Cardiac fibroblast (primary cell): ENCODE measurements at regions not wholly inside any gene's neighbourhood (a gene's known extent, or its start where the extent isn't known, plus 50 kb on each side); places are given as distances from the start of the nearest gene placed in this dataset.

Experiments used
- DNase-seq, 2 donors: peaks; one replicate each; pipeline versions ENCODE4 v3.0.0 to v3.0.0-alpha.2; 2010; ENCODE audit warnings: low read depth in 2 of 2
- H3K4me3 ChIP-seq, 2 donors: replicated peaks in 1 of 2; 1 replicate in 1 of 2; 2 replicates in 1 of 2; pipeline ENCODE4 v1.5.1; 2011; ENCODE audit warnings: low read depth in 2 of 2, low read length in 2 of 2, mild to moderate bottlenecking in 2 of 2, moderate library complexity in 1 of 2
- TF ChIP-seq, protein P1 (sequence below): IDR thresholded peaks from one replicate; pipeline ENCODE4 v1.5.1; 2011; ENCODE audit warnings: low read depth, mild to moderate bottlenecking, low read length, inconsistent platforms

DNA sequence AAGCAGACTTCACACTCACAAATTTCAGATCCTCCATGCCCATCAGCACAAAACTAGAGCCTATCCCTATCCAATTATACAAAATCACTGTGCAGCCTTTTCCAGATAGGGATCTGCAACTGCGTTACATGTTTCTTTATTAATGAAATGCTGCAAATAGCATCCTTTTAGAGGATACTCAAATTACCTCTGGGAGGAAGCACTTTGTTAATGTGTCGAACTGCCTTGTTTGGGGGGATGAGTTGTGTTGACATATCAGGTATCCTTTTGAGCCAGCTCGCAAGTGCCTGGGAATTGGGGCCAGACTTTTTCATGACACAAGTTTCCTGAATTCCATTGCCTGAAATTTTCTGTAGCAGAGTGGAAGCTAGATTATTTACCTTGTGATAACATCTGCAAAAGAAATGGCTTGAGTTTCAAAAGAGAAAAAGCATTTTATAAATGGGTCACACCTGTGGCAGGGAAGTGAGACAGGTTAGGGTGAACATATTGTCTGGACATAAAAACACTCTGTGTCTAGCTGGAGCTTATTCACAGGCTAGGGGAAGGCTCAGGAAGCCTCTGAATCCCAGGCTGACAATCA is 299.1 kb upstream of the MTNR1B start:
- no peak for DNase-seq
- H3K4me3 ChIP-seq, result no peak overlapping the region
- TF ChIP-seq, protein P1, sequence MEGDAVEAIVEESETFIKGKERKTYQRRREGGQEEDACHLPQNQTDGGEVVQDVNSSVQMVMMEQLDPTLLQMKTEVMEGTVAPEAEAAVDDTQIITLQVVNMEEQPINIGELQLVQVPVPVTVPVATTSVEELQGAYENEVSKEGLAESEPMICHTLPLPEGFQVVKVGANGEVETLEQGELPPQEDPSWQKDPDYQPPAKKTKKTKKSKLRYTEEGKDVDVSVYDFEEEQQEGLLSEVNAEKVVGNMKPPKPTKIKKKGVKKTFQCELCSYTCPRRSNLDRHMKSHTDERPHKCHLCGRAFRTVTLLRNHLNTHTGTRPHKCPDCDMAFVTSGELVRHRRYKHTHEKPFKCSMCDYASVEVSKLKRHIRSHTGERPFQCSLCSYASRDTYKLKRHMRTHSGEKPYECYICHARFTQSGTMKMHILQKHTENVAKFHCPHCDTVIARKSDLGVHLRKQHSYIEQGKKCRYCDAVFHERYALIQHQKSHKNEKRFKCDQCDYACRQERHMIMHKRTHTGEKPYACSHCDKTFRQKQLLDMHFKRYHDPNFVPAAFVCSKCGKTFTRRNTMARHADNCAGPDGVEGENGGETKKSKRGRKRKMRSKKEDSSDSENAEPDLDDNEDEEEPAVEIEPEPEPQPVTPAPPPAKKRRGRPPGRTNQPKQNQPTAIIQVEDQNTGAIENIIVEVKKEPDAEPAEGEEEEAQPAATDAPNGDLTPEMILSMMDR, result no peak

DNA sequence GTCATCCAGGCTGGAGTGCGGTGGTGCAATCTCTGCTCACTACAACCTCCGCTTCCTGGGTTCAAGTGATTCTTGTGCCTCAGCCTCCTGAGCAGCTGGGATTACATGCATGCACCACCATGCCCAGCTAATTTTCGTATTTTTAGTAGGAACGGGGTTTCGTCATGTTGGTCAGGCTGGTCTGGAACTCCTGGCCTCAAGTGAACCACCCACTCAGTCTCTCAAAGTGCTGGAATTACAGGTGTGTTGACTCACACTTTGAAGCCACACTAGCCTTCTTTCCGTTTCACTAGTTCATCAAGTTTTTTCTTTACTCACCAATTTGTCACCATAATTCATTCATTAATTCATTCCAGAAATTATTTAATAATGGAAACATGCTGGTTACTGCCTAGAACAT is 298.4 kb upstream of the MTNR1B start:
- TF ChIP-seq, protein P1, result no peak
- no peak overlapping the region for H3K4me3 ChIP-seq
- no peak for DNase-seq

DNA sequence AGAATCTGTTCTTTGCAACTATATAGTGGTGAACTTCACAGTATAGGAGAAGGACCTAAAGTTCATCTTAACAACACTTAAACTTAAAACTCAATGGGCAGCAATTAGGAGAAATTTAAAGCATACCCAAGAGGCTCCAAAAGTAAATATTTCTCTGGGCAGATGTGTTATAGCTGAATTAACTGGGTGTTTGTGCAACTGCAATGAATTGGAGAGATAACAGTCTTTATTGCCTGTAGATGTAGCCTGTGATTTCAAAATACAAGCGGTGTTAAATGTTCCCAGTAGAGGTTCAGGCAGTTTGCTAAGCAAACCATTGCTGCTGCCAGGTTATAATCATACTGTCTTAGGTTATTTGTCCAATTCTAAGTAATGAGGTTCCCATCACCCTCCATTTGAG is 294.1 kb upstream of the MTNR1B start:
- no peak for DNase-seq
- TF ChIP-seq, protein P1, result no peak
- no peak overlapping the region for H3K4me3 ChIP-seq

DNA sequence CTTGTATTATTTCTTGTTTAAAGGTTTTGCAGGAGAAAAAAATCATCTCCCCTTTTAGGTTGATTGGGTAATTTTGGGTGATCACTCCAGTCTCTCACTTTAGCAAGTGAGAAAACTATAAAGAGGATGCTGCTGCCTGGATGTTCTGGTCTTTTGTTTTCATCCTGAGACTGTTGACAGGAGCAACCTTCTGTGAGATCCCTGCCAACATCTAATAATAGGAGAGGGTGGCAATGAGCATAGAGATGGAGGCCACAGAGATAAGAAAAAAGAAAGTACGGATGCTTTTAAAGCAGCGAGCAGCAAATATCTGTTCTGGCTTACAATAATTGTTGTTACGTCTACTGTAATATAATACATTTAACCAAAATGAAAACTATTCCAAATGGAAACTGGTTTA is 293.6 kb upstream of the MTNR1B start:
- TF ChIP-seq, protein P1, result no peak
- H3K4me3 ChIP-seq, result no peak overlapping the region
- no peak for DNase-seq

DNA sequence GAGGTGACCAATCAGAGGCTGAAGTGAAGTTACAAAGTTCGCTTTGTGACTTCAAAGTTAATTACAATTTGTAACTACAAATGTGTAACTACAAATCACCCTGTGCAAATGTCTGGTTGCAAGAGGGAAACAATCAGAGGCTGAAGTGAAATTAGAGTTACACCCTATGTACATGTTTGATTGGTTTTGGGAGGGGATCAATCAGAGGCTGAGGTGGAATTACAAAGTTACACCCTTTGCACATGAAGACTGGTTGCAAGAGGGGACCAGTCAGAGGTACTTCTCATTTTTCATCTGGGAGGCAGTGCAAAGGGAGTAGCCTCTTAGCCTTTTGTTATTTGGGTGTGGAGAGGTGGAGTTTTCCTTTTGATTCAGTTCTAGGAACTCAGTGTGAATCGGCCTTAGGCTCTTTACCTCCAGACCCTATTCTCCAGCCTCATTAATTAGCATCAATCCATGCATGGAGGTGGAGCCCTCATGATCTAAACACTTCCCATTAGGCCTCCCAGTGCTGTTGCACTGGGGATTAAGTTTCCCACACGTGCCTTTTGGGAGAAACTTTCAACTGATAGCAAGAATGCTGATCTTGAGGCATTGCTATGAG is 291.3 kb upstream of the MTNR1B start:
- TF ChIP-seq, protein P1, result no peak
- H3K4me3 ChIP-seq, result no peak overlapping the region
- no peak for DNase-seq

DNA sequence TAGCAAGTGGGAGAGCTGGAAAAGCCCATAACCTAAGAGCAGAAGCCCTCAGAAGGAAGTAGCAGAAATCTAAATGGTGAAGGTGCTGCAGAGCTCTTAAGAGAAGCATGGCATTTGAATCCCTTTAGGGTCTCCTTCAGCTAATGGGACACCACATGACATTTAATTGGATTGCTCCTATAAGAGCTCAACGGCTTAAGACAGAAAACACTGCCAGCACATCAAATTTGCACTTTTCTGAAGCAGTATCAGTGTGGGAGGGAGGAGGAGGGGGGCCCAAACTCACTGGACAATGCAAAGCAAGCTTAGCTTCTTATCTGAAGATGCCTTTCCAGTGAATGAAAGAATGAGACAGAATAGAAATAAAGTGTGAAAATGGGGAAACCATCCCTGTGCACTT is 287.9 kb upstream of the MTNR1B start:
- no peak for DNase-seq
- TF ChIP-seq, protein P1, result no peak
- no peak overlapping the region for H3K4me3 ChIP-seq

DNA sequence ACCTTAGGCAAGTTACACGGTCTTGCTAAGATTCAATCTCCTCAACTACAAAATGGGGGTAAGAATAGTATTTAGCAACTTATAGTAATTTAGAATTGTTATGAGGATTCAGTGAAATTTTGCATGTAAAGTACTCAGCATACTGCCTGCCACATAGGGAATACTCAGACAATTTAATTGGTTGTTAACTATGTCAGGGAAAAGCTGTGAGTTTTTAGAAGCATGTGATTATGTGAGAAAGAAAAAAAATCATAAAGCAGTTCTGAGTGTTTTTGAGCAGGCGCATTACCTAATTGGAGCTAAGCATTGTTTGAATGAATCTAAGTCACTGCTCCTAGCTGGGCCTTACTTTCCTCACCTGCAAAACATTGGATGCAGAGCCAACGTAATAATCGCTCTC is 287.3 kb upstream of the MTNR1B start:
- DNase-seq, result no peak
- TF ChIP-seq, protein P1, result no peak
- no peak overlapping the region for H3K4me3 ChIP-seq
